ENCODE measurements at regions not wholly inside any gene's neighbourhood (a gene's known extent, or its start where the extent isn't known, plus 50 kb on each side); places are given as distances from the start of the nearest gene placed in this dataset.
A peak's percentile ranks its signal among the peaks of the same experiment; 100 is the strongest.
"Not testable (repeated sequence)": the region's sequence is repeated elsewhere in the genome, so short reads cannot be mapped to it uniquely, and the experiment has no call there.

DNA sequence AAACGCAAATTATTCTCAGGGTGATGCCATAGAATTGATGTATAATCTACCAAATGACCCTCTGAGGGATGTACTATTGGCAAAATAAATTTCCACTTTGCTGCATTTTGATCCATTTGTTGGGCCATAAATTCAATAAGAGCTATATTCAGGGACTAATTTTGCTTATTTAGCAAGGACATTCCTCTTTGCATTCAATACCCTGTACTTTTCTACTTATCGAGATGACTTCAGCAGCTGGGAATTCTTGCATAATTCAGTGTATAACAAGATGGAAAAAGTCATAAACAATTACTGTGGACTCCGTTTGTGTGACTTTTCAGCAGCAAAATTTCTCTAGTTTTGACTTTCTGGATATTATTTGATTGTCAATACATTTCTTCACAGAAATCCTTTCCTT, 744.7 kb upstream of the CCDC179 start:
- CTCF ChIA-PET: no interaction called here
- no peak overlapping the region for H3K27ac Mint-ChIP-seq
- H3K4me1 ChIP-seq (ENCODE audit: insufficient read depth, low read length): no peaks in the 10 kb centered on the region

GRCh38 chr11:23606191-23606590, 745.9 kb upstream of the CCDC179 start:
- Histone ChIP-seq H3K4me1 (ENCODE audit: insufficient read depth, low read length) (no peaks in the 10 kb centered on the region), H3K36me3 (ENCODE audit: insufficient read depth, low read length) (no peaks in the 10 kb centered on the region), H3K4me3 (ENCODE audit: low read length) (no peak overlapping the region), H3K9me3 (ENCODE audit: low read length) (no peaks in the 10 kb centered on the region), H3K27me3 (ENCODE audit: insufficient read depth, low read length, poor library complexity, severe bottlenecking) (no peaks in the 10 kb centered on the region), H3K27ac (ENCODE audit: low read depth, low read length) (no peak overlapping the region)
- Mint-ChIP-seq H3K27me3 (no peaks in the 10 kb centered on the region), H3K36me3 (no peaks in the 10 kb centered on the region), H3K27ac (no peak overlapping the region), H3K4me1 (no peaks in the 10 kb centered on the region), H3K9me3 (peaks cover 0 to 20% (median 3%) of the 10 kb centered on the region in 5 donors), H3K4me3 (no peak overlapping the region)
- ChIA-PET CTCF (no interaction called here), POLR2A (no interaction called here)
- DNase-seq: no peak

More for the DNA sequence above, 744.7 kb upstream of the CCDC179 start:
- Histone ChIP-seq H3K27me3 (ENCODE audit: insufficient read depth, low read length, poor library complexity, severe bottlenecking) (no peaks in the 10 kb centered on the region), H3K4me3 (ENCODE audit: low read length) (no peak overlapping the region), H3K9me3 (ENCODE audit: low read length) (no peaks in the 10 kb centered on the region), H3K36me3 (ENCODE audit: insufficient read depth, low read length) (no peaks in the 10 kb centered on the region), H3K27ac (ENCODE audit: low read depth, low read length) (no peak overlapping the region)
- no peak for DNase-seq
- Mint-ChIP-seq H3K9me3 (peaks cover 0 to 29% (median 5%) of the 10 kb centered on the region in 5 donors), H3K27me3 (no peaks in the 10 kb centered on the region), H3K4me3 (no peak overlapping the region), H3K36me3 (no peaks in the 10 kb centered on the region), H3K4me1 (no peaks in the 10 kb centered on the region)
- POLR2A ChIA-PET: no interaction called here

GRCh38 chr11:23611726-23612125, 751.5 kb upstream of the CCDC179 start:
- Mint-ChIP-seq H3K4me3 (no peak overlapping the region), H3K27me3 (no peaks in the 10 kb centered on the region), H3K36me3 (no peaks in the 10 kb centered on the region), H3K4me1 (no peaks in the 10 kb centered on the region), H3K27ac (no peak overlapping the region), H3K9me3 (peaks cover 4 to 18% (median 7%) of the 10 kb centered on the region in 5 donors)
- no peak for DNase-seq
- CTCF ChIA-PET: no interaction called here
- POLR2A ChIA-PET: no interaction called here
- Histone ChIP-seq H3K4me1 (ENCODE audit: insufficient read depth, low read length) (no peaks in the 10 kb centered on the region), H3K36me3 (ENCODE audit: insufficient read depth, low read length) (no peaks in the 10 kb centered on the region), H3K9me3 (ENCODE audit: low read length) (no peaks in the 10 kb centered on the region), H3K27ac (ENCODE audit: low read depth, low read length) (no peak overlapping the region), H3K4me3 (ENCODE audit: low read length) (no peak overlapping the region), H3K27me3 (ENCODE audit: insufficient read depth, low read length, poor library complexity, severe bottlenecking) (no peaks in the 10 kb centered on the region)

DNA sequence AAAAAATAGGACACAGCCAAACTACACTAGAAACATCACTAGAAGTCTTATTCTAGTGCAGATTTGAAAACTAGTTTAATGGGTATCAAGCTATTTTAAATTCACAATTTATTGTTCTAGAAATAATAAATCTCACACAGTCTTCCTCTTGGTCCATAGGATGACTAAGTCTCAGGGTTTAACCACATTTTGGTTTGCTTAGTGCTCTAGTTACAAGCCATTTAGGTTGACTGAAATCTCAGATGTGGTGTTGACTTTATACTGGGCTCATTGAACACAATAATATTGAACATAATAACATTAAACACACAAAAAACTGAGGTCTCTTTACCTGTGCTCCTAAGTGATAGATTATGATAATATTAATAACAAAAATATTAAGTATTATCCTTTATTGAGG, 760.3 kb upstream of the CCDC179 start:
- no peaks in the 10 kb centered on the region for H3K4me1 Mint-ChIP-seq
- no peaks in the 10 kb centered on the region for H3K36me3 Mint-ChIP-seq
- no peak overlapping the region for H3K4me3 ChIP-seq (ENCODE audit: low read length)
- ChIA-PET CTCF (no interaction called here), POLR2A (no interaction called here)
- H3K27ac Mint-ChIP-seq: no peak overlapping the region
- no peak overlapping the region for H3K27ac ChIP-seq (ENCODE audit: low read depth, low read length)
- H3K9me3 ChIP-seq (ENCODE audit: low read length): no peaks in the 10 kb centered on the region
- H3K36me3 ChIP-seq (ENCODE audit: insufficient read depth, low read length): no peaks in the 10 kb centered on the region
- H3K4me3 Mint-ChIP-seq: no peak overlapping the region
- DNase-seq: no peak
- no peaks in the 10 kb centered on the region for H3K4me1 ChIP-seq (ENCODE audit: insufficient read depth, low read length)
- no peaks in the 10 kb centered on the region for H3K27me3 ChIP-seq (ENCODE audit: insufficient read depth, low read length, poor library complexity, severe bottlenecking)
- peaks cover 0 to 1% of the 10 kb centered on the region in 2 donors for H3K27me3 Mint-ChIP-seq
- peaks cover 0 to 34% (median 9%) of the 10 kb centered on the region in 5 donors for H3K9me3 Mint-ChIP-seq

DNA sequence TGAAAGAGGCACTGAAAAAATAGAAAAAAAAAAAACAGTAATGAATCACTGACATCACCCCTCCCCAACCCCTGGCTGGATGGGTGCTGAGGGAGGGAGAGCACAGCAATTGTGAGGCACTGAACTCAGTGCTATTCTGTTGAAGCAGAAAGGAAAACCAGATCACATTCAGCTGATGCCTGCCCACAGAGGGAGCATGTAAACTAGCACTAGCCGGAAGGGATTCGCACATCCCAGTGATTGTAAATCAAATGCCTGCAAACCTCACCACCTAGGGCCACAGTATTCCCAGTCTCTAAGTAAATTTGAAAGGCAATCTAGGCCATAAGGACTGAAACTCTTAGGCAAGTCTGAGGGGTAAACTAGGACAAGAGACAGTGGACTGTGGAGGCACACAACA, 772.0 kb upstream of the CCDC179 start:
- no peak for DNase-seq
- Histone ChIP-seq H3K36me3 (ENCODE audit: insufficient read depth, low read length) (no peaks in the 10 kb centered on the region), H3K4me1 (ENCODE audit: insufficient read depth, low read length) (no peaks in the 10 kb centered on the region), H3K4me3 (ENCODE audit: low read length) (no peak overlapping the region), H3K9me3 (ENCODE audit: low read length) (no peaks in the 10 kb centered on the region), H3K27ac (ENCODE audit: low read depth, low read length) (no peak overlapping the region), H3K27me3 (ENCODE audit: insufficient read depth, low read length, poor library complexity, severe bottlenecking) (no peaks in the 10 kb centered on the region)
- POLR2A ChIA-PET: no interaction called here
- Mint-ChIP-seq H3K4me1 (no peaks in the 10 kb centered on the region), H3K4me3 (no peak overlapping the region), H3K9me3 (peaks cover 4 to 25% (median 18%) of the 10 kb centered on the region in 5 donors), H3K36me3 (peaks cover 0 to 4% (median 1%) of the 10 kb centered on the region in 3 donors), H3K27me3 (no peaks in the 10 kb centered on the region), H3K27ac (peak overlapping the region in 1 of 8 donors; percentile 55)
- CTCF ChIA-PET: no interaction called here

DNA sequence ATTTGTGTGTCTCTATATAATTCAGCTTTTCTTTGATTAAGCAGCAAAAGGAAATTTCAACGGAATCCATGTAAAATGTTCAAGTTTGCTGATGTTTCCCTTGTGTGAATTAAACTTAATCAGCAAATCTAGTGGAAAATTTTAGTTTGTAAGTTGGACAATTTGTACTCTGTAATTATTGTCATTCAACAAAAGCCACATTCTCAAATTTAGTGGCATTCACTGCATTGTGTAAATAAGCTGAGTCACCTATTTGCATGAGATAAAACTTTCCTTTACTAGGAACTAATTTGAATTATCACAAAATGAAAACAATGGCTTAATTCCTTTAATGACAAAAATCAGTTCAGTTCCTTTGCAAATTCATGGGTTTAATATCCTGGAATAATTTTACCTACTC, 784.2 kb upstream of the CCDC179 start:
- no peaks in the 10 kb centered on the region for H3K27me3 Mint-ChIP-seq
- H3K27ac ChIP-seq (ENCODE audit: low read depth, low read length): no peak overlapping the region
- no peaks in the 10 kb centered on the region for H3K27me3 ChIP-seq (ENCODE audit: insufficient read depth, low read length, poor library complexity, severe bottlenecking)
- DNase-seq: no peak
- ChIA-PET POLR2A (no interaction called here), CTCF (no interaction called here)
- peaks cover 0 to 9% (median 0%) of the 10 kb centered on the region in 3 donors for H3K36me3 Mint-ChIP-seq
- no peak overlapping the region for H3K4me3 ChIP-seq (ENCODE audit: low read length)
- H3K4me3 Mint-ChIP-seq: no peak overlapping the region
- no peak overlapping the region for H3K27ac Mint-ChIP-seq
- no peaks in the 10 kb centered on the region for H3K36me3 ChIP-seq (ENCODE audit: insufficient read depth, low read length)
- no peaks in the 10 kb centered on the region for H3K4me1 Mint-ChIP-seq
- peaks cover 11 to 26% (median 24%) of the 10 kb centered on the region in 5 donors for H3K9me3 Mint-ChIP-seq
- no peaks in the 10 kb centered on the region for H3K4me1 ChIP-seq (ENCODE audit: insufficient read depth, low read length)
- no peaks in the 10 kb centered on the region for H3K9me3 ChIP-seq (ENCODE audit: low read length)

GRCh38 chr11:23652336-23652735, 792.1 kb upstream of the CCDC179 start:
- peak in 1 of 5 donors; percentile 0 for DNase-seq
- H3K4me3 ChIP-seq (ENCODE audit: low read length); H3K27me3 ChIP-seq (ENCODE audit: insufficient read depth, low read length, poor library complexity, severe bottlenecking); H3K36me3 Mint-ChIP-seq; H3K4me1 Mint-ChIP-seq; H3K36me3 ChIP-seq (ENCODE audit: insufficient read depth, low read length); POLR2A ChIA-PET; H3K27ac ChIP-seq (ENCODE audit: low read depth, low read length); H3K4me3 Mint-ChIP-seq; H3K27ac Mint-ChIP-seq; CTCF ChIA-PET; H3K27me3 Mint-ChIP-seq; H3K9me3 ChIP-seq (ENCODE audit: low read length); H3K4me1 ChIP-seq (ENCODE audit: insufficient read depth, low read length): not testable (repeated sequence)
- H3K9me3 Mint-ChIP-seq: peaks cover 8 to 36% (median 26%) of the 10 kb centered on the region in 5 donors

DNA sequence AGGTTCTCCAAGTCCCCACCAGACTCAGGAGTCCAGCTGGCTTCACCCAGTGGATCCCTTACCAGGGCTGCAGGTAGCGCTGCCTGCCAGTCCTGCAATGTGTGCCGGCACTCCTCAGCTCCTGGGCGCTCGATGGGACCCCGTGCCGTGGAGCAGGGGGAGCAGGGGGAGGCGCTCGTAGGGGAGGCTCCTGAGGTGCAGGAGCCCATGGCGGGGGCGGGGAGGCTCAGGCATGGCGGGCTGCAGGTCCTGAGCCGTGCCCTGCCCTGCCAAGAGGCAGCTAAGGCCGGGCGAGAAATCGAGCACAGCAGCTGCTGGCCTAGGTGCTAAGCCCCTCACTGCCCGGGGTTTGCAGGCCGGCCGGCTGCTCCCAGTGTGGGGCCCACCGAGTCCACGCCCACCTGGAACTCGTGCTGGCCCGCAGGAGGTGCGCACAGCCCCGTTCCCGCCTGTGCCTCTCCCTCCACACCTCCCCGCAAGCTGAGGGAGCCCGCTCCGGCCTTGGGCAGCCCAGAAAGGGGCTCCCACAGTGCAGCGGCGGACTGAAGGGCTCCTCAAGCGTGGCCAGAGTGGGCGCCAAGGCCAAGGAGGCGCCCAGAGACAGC, 792.9 kb upstream of the CCDC179 start:
- DNase-seq: peak in 1 of 5 donors; percentile 38
- H3K4me3 ChIP-seq (ENCODE audit: low read length): no peak overlapping the region
- H3K4me1 Mint-ChIP-seq: no peaks in the 10 kb centered on the region
- no peak overlapping the region for H3K4me3 Mint-ChIP-seq
- no peak overlapping the region for H3K27ac ChIP-seq (ENCODE audit: low read depth, low read length)
- H3K9me3 ChIP-seq (ENCODE audit: low read length): no peaks in the 10 kb centered on the region
- POLR2A ChIA-PET: no interaction called here
- H3K27ac Mint-ChIP-seq: peak overlapping the region in 1 of 8 donors; percentile 77
- CTCF ChIA-PET: no interaction called here
- no peaks in the 10 kb centered on the region for H3K4me1 ChIP-seq (ENCODE audit: insufficient read depth, low read length)
- peaks cover 4 to 32% (median 21%) of the 10 kb centered on the region in 5 donors for H3K9me3 Mint-ChIP-seq
- peaks cover 0 to 9% (median 0%) of the 10 kb centered on the region in 3 donors for H3K36me3 Mint-ChIP-seq
- no peaks in the 10 kb centered on the region for H3K36me3 ChIP-seq (ENCODE audit: insufficient read depth, low read length)
- H3K27me3 ChIP-seq (ENCODE audit: insufficient read depth, low read length, poor library complexity, severe bottlenecking): no peaks in the 10 kb centered on the region
- no peaks in the 10 kb centered on the region for H3K27me3 Mint-ChIP-seq

DNA sequence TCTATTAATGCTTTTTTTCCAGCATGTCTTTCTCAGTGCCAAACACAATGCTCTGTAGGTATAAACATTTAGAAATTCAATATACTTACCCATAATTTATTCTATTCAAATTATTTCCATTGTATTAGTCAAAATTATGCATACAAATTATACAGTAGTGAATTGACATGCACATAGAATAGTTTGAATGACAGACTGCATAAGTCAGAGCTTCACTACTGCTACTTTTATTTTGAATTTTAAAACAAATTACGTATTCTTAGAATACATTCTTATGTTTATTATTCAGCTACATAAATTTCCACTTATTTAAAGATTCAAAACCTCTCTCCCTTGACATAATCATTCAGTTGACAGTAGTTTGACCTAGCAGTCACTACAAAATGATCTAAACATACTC, 808.0 kb upstream of the CCDC179 start:
- no peak overlapping the region for H3K27ac Mint-ChIP-seq
- no peak for DNase-seq
- ChIA-PET CTCF (no interaction called here), POLR2A (no interaction called here)
- peaks cover 0 to 3% (median 0%) of the 10 kb centered on the region in 3 donors for H3K36me3 Mint-ChIP-seq
- peaks cover 3 to 16% (median 8%) of the 10 kb centered on the region in 5 donors for H3K9me3 Mint-ChIP-seq
- H3K4me3 ChIP-seq (ENCODE audit: low read length): no peak overlapping the region
- no peaks in the 10 kb centered on the region for H3K27me3 Mint-ChIP-seq
- no peaks in the 10 kb centered on the region for H3K27me3 ChIP-seq (ENCODE audit: insufficient read depth, low read length, poor library complexity, severe bottlenecking)
- no peaks in the 10 kb centered on the region for H3K4me1 Mint-ChIP-seq
- H3K4me1 ChIP-seq (ENCODE audit: insufficient read depth, low read length): no peaks in the 10 kb centered on the region
- no peaks in the 10 kb centered on the region for H3K36me3 ChIP-seq (ENCODE audit: insufficient read depth, low read length)
- no peak overlapping the region for H3K27ac ChIP-seq (ENCODE audit: low read depth, low read length)
- H3K4me3 Mint-ChIP-seq: no peak overlapping the region
- H3K9me3 ChIP-seq (ENCODE audit: low read length): no peaks in the 10 kb centered on the region
